ENCODE measurements at regions not wholly inside any gene's neighbourhood (a gene's known extent, or its start where the extent isn't known, plus 50 kb on each side); places are given as distances from the start of the nearest gene placed in this dataset.

DNA sequence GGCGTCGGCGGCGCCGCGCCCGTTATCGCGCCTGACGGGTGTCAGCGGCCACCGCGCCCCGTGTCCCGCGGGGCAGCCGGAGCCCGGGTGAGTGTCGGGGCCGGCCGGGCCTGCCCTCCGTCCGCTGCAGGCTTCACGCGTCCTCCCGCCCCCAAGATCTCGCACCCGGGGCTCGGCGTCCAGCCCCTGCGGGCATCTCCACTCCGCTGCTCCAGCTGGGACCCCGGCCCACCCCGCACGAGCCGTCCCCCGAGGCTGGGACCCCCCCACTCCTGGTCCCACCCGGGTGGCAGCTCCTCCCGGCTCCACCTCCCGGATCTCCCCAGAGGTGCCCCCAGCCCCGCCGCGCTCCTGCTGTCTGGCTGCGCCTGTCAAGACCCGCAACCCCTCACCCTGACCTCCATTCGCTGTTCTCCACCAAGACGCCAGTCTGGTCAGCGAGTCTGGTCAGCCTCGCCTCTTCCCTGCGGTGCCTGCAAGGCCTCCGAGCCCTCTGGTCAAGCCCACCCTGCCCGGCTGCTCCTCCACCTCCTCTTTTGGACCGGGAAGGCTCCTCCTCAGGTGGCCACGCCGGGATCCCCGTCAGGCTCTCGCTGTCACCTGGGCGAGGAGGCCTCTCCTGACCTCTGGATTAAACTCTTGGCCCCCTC is 66.0 kb upstream of the NKX1-1 start:
- peak in 3 of 10 donors; percentile 4 to 77 (median 74) for DNase-seq

DNA sequence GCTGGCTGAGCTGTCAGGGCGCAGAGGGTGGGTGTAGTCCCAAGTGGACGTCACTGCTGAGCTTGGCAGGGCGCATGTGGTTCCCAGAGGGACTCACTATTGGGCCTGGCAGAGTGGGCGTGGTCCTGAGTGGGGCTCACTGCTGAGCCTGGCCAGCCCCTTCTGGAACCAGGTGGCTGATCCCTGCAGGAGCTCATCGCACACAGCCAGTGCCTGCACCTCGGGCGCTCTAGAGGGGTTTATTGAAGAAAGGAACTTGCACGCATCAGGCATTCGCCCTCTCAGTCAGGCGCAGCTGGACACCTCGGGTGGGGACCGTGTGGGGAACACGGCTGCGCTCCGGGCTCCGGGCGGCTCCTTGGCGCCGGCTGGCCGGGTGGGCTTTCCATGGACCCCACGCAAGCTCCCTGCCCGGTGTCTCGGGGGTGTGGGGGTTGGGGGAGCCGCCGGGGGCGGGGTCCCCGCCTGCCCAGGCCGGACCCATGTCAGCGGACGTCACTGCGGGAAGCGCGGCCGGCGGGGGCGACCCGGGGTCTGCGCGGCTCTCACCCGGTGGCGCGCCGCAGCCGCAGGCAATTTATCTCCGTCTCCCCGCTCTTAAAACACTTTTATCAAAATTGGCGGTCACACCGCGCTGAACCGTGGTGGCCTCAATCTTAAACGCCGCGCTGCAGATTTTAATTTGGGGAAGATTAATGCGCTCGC is 65.4 kb upstream of the NKX1-1 start:
- intact Hi-C loops (cut with DNase I) = no loop called here
- peak in 4 of 10 donors; percentile 5 to 72 (median 44) for DNase-seq

More for the DNA sequence above, 66.0 kb upstream of the NKX1-1 start:
- intact Hi-C loops (cut with DNase I) = no loop called here

DNA sequence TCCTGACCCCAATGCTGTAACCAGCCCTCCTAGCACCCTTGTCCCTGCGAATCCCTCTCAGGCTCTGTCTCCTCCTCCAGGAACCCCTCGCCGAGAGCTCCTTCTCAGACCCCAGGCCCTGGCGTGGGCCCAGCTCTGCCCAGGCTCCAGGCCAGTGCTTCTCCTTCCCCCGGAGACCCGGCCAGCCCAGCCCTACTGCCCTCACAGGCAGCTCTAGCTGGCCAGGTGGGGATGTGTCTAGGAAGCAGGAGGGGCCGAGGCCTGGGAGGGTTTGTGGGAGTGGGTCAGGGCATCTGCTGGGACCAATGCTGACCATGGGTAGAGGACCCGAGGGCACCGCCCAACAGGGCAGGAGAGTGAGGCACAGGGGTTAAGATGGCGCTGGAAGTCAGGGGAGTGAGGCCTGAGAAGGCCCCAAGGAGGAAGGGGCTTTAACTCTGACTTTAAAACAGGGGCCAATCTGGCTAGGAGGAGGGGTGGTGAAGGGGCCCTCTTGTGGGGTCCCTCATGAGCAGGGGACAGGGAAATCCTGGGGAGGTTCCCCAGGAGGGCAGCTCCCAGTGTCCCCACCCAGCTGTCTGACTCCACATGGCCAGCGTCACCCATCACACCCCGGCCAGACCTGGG is 64.7 kb upstream of the NKX1-1 start:
- intact Hi-C loops (cut with DNase I) = no loop called here
- peak in 5 of 10 donors; percentile 6 to 83 (median 53) for DNase-seq

DNA sequence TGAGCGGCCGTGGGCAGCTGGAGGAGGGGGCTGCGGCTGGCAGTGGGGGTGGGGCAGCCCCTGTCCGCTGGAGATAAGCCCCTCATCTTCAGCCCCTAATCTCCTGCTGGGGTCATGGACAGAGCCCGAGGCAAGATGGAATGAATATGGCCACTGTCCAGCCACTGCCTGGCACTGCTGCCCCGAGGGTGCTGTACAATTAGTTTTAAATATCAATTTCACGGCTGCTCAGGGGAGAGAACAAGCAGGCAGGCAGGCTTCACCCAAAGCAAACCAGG is 64.1 kb upstream of the NKX1-1 start:
- no peak for DNase-seq
- intact Hi-C loops (cut with DNase I) = no loop called here

DNA sequence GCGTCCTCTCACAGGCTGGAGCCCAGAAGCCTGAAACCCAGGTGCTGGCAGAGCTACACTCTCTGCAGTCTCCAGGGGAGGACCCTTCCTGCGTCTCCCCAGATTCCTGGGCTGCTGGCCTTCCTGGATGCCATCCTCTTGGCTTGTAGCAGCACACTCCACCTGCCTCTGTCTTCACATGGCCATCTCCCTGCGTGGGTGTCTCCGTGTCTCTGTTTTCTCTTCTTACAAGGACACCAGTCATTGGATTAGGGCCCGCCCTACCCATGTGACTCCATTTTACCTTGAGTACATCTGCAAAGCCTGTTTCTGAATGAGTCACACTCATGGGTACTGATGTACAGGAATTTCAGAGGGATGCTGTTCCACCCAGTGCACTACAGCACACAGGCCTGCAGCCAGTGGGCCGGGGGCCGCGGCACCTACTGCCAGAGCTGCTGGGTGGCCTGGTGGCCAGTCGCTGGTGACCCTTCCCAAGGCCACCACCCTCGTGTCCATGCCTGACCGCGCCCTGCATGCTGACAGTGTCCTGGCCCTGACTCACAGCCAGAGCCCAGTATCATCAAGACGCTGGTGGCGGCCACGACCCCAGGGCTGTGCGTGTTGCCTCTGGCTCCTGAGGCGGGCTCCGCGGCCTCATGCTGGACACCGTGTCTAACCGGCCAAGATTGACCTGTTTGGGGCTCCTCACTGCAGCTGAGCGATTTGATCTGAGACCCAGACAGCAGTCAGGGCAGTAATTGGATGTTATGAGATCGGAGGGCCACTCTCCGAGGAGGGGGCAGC is 63.6 kb upstream of the NKX1-1 start:
- intact Hi-C loops (cut with DNase I) = no loop called here
- peak in 5 of 10 donors; percentile 5 to 77 (median 64) for DNase-seq

DNA sequence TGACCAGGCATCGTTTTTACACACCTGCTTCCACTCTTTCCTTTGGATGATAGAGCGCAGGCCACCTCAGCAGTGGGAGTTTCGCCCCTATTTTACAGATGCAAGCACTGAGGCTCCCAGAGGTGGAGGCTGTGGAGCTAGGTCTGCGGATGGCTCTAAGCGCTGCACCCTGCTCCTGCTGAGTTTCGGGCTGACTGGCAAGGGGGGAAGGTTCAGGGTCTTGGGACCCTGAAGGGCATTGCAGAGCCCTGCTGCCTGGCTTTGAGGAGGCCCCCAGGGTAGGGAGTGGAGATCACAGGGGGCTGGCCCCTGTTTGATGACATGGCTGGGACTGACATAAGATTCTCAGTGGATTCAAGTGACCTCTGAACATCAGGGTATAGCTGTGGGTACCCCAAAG is 62.8 kb upstream of the NKX1-1 start:
- DNase-seq = peak in 2 of 10 donors; percentile 16 to 34
- intact Hi-C loops (cut with DNase I) = no loop called here

DNA sequence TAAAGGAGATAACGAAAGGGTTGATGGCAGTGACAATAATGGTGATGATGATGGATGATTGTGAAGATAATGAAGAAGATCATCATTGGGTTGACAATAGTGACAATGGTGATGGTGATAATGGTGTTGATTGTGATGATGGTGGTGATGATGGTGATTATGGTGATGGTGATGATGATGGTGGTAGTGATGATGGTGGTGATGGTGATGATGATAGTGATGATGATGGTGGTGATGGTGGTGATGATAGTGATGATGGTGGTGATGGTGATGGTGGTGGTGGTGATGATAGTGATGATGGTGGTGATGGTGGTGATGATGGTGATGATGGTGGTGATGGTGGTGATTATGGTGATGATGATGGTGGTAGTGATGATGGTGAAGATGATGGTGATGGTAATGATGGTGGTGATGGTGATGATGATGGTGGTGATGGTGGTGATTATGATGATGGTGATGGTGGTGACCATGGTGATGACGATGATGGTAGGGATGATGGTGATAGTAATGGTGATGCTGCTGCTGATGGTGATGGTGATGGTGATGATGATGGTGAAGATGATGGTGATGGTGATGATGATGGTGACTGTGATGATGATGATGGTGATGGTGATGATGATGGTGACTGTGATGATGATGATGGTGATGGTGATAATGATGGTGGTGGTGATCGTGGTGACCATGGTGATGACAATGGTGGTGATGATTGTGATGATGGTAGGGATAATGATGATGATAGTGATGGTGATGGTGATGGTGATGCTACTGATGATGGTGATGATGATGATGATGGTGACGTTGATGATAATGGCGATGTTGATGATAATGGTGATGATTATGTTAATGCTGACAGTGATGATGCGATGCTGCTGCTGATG is 61.6 kb upstream of the NKX1-1 start:
- intact Hi-C loops (cut with DNase I) = no loop called here
- no peak for DNase-seq

DNA sequence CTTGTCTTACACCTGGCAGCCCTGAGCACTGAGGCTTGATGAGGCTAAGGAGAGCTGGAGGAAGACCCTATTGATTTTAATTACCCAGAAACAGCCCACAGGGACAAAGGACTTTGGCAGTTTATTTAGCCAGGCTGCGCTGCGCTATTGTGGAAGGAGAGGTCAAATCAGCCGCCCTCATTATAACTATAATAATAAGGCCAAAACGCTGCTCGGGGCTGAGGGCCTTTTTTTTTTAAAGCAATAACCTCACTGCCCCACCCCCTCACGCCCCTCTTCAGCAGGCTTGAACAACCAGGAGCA is 60.6 kb upstream of the NKX1-1 start:
- DNase-seq = peak in 1 of 10 donors; percentile 5
- intact Hi-C loops (cut with DNase I) = no loop called here

DNA sequence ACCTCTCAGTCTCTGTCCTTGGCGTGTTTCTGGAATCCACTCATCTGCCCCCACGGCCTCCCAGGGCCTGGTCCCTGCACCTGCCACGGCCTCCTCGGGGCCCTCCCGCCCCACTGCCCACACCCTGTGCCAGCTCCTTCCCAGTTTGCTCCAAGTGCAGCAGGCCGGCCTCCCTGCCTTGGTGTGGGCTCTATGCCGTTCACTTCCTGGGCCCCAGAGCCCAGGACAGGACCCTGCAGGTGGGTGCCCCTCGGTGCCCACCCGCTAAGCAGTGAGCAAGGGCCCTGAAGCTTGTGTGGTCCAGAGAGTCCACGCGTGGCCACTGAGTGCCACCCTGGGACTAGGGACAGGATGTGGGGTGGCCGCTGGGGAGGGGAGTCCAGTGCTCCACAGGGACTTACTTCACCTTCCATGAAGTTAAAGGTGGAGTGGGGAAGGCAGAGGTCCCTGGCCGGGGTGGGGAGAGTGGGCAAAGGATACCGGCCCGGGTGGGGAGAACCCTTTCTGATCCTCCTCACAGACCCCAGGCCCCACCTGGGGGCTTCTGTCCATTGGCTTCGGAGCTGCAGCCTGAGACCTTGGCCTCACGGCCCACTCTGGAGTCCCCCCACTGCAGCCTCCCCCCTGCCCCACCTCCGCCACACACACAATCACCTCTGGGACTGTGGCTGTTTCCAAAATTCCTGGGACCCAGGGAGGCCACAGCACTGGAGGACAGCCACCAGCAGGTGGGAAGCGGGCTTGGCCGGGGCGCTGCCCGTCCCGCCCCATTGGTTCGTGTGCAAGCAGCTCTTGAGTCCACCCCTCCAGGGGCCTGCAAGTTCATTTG is 60.0 kb upstream of the NKX1-1 start:
- intact Hi-C loops (cut with DNase I) = no loop called here
- peak in 2 of 10 donors; percentile 65 to 80 for DNase-seq

DNA sequence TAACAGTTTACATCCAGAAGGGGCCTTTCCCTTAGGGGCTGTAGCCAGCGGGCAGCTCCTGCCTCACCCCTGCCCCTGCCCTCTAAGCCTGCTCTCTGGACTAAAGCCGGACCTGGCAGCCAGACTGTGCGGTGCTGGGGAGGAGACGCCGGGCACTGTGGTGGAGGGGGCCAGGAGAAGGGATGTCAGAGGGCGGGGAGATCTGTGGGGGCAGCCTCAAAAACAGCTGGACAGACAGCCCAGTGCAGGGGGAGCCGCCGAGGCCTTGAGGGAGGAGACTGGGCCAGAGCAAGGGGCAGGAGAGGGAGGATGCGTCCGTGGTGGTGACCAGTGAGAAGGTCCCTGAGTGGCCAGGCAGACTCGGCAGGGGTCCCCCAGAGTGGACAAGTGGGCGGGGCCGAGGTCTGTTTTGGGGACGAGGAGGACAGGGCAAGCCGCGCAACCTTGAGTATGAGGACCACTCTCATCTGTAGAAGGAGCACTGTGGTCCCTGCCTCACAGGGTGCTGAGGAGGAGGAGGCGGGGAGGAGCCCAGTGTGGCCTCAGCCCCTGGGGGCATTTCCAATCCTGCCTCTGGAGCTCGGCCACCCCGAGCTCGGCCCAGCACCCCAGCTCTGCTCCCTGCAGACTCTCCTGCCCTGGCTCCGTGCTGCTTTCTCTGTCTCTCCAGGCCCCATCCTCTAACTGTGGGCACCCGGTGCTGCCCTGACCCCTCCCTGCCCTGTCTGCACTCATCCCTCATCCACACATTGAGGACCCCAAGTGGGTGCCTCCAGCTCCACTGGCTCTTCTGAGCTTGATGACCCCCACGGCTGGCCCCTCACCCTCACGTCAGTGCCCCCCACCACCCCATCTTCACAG is 59.2 kb upstream of the NKX1-1 start:
- DNase-seq = peak in 2 of 10 donors; percentile 65 to 74
- intact Hi-C loops (cut with DNase I) = no loop called here

DNA sequence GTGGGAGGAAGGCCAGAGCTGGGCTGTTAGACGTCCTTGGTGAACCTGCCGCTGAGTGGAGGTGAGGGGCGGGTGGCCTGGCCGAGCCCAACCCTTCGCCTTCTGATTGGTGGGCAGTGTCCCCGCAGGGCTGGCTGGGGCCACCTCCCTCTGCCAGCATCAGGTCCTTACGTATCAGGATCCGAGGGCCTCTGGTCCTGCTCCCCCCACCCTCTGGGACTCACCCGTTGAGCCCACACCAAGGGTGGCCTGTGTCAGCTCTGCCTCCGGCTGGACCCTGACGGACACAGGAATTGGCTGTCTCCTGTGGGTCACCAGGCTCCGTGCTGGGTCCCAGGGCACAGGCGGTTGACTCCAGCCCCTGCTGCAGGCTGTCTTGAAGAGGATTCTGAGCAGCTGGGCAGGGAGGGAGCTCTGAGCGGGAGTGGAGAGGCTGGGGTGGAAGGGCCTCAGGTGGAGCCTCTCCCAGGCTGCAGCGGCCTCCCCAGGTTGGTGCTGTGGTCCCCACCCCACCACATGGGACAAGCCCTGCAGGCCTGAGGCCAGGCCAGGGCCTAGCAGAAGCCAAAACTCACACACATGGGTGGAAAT is 58.4 kb upstream of the NKX1-1 start:
- intact Hi-C loops (cut with DNase I) = no loop called here
- peak in 2 of 10 donors; percentile 67 to 84 for DNase-seq

DNA sequence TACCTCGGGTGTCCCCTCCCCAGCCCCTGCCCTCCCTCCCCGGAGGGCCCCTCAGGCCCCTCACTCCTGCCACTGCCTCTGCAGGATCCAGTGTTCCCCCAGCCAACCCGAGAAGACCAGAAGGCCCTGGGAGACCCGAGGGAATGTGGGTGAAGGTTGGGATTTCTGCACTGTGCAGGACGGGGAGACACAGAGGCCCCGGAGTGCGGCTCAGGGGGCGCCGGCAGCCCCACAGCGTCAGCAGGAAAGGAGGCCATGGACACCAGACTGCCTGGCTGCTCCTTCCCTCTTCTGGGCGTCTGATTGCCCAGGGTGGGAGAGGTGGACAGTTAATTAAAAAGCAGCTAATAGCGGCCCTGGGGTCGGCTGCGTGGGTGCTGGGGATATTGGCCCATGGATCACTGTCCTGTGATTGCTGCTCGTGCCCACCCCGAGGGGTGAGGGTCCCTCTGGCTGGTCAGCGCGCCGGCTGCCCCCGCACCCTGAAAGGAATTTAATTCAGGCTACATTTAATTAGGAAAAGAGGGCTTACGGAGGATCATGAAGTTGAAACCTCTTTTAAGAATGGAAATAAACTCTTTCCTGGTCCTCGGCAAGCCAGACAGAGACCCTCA is 57.8 kb upstream of the NKX1-1 start:
- intact Hi-C loops (cut with DNase I) = no loop called here
- DNase-seq = peak in 2 of 10 donors; percentile 36 to 66

DNA sequence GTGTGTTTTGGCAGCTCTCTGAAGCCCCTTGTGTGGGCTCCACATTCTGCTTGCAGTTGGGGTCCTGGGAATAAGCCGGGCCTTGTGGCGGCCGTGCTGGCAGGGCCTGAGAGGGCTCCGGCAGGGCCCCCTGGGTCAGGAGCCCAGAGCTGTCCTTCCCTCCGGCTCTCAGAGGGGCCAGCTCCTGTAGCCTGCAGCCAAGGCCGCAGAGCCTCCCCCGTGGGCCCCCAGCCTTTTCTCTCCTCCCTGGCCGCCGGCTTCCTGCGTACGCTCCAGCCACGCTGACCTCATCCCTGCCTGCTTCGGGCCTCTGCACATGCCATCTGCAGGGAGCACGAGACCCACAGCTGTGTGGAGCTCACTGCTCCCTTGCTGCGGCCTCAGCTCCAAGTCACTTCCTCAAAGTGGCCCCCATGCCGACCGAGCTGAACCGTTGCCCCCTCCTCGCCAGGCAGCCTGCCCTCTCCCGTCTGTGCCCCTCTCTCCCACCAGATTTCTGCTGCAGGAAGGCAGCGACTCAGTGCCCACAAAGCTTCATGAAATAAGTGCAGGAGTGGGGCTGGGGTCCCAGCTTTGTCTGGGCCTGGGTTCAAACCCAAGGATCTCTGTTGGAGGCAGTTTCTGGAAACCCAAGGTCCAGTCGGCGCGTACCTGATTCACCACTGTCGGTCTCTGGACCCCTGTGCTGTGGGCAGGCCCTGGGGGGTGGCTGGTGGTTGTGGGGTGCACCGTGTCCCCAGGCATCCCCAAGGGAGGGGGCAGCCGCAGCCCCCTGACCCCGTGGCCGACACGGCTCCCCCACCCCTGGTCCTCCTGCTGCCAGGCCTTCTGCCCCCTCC is 57.1 kb upstream of the NKX1-1 start:
- DNase-seq = peak in 2 of 10 donors; percentile 72 to 77
- intact Hi-C loops (cut with DNase I) = no loop called here

DNA sequence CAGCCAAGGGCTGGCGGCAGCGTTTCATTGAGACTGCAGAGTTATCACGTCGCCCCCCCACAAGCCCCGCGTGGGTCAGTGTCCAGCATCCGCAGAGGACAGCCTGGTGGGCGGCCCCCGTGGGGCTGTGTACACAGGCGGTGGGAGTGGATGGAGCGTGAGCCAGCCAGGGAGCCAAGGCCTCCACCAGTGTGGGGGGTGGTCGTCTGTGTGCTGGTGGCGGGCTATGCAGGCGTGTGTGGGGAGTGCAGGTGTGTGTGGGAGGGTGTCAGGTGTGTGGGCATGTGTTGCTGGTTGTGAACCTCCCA is 56.5 kb upstream of the NKX1-1 start:
- DNase-seq = peak in 2 of 10 donors; percentile 53 to 59
- intact Hi-C loops (cut with DNase I) = no loop called here

DNA sequence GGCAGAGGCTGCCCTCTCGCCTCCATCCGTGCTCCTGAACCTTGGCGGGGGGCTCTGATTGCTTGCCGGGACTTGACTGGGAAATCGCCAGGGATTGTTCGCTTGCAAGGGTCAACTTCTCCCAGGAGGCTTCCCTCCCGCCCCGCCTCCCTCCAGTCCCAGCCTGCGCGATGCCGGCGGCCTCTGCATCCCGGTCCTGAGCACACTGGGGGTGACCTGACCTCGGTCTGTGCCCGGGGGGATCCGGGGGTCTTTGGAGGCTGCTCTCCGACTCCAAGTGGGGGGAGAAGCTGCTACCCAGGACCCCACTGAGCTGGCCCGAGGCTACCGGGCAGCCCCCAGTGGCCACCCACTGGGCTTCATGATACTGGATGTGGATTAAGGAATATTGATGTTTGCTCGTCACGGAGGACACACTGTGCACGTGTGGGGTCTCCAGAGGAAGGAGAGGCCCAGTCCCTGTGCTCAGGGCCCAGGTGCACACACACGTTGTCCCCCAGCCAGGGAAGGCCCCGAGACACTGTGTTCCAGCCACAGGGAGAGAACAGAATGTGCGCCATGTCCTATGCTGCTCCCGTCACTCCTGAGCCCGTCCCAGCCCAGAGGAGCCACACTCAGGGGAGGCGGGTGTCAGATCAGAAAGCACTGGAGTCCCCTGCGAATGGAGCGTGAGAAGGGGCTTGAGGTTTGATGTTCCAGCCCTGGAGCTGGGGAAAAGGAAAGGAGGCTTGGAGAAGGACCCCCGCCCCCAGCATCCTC is 55.9 kb upstream of the NKX1-1 start:
- intact Hi-C loops (cut with DNase I) = no loop called here
- peak in 2 of 10 donors; percentile 49 to 77 for DNase-seq

All from posterior cingulate gyrus (tissue), 11 donors.